ENCODE measurements at regions not wholly inside any gene's neighbourhood (a gene's known extent, or its start where the extent isn't known, plus 50 kb on each side); places are given as distances from the start of the nearest gene placed in this dataset.

DNA sequence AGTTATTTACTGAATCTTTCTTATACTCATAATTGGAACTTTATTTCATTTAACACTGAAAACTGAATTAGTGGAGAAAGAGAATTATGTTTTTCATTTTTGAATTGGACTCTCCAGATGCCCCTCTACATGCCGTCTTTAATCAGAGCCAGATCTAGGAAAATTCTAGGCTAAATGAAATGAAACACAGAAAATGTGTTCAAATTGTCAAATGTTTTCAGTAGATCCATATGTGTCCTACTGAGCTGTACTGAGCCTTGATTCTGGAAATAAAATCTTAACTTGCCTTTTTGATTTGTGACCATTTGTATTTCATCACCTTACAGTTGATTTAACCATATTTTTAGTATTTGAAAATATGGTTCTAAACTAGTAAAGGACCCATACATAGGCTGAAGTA is 64.0 kb upstream of the GK2 start:
- DNase-seq (ENCODE audit: low spot score) (no peak), FAIRE-seq (no peak)

- no peak for FAIRE-seq
- no peak for DNase-seq (ENCODE audit: low spot score)
These were observed 63.3 kb upstream of the GK2 start for GRCh38 chr4:79471309-79471708.

GRCh38 chr4:79467246-79467932 is 59.4 kb upstream of the GK2 start:
- FAIRE-seq, result no peak
- DNase-seq (ENCODE audit: low spot score), result no peak

DNA sequence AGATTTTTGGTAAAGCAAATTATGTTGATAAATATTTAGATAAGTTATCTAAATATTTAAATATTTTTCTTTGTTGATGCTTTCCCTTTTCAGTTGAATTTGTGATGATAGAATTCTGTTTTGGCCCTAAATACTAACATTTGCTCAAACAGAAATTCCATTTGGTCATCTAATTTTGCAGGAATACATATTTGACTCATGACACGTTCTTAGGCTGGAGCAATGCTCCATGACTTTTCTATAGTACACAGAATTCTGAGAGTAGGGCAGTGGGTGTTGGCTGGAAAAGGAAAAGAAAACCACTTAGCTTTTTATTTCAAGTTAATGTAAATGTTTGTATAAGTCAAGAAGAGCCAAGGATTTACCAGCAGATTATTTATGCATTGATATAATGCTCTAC is 58.6 kb upstream of the GK2 start:
- DNase-seq (ENCODE audit: low spot score) (no peak), FAIRE-seq (no peak)

Measured in urothelium cell line (cell line).